ENCODE measurements at regions not wholly inside any gene's neighbourhood (a gene's known extent, or its start where the extent isn't known, plus 50 kb on each side); places are given as distances from the start of the nearest gene placed in this dataset.

DNA sequence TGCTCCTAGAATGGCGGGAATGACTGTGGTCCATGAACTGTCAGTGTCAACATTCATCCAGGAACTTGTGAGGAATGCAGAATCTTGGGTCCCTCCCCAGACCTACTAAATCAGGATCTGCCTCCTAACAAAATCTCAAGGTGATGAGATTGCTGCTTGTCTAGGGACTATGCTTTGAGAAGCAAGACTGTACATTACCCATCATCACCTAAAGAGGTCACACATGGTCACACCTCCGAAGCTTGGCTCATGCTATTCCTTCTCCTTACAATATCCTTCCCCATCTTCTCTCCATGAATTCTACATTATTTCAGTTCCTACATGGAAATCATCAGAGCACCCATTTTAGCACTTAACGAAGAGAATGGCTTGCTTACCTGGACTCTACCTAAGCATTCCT, 102.3 kb upstream of the JARID2 start:
- H3K27me3 Mint-ChIP-seq = peaks cover 0 to 5% (median 4%) of the 10 kb centered on the region in 5 donors
- H3K27ac Mint-ChIP-seq = no peak overlapping the region
- DNase-seq (no peak), ATAC-seq (no peak)
- H3K36me3 Mint-ChIP-seq = no peaks in the 10 kb centered on the region
- no peaks in the 10 kb centered on the region for H3K9me3 ChIP-seq (ENCODE audit: control insufficient read depth in 2 of 3, low read length in 3 of 3)
- CTCF ChIA-PET = no interaction called here
- POLR2A ChIA-PET = no interaction called here
- intact Hi-C loops (cut with micrococcal nuclease) = no loop called here
- H3K36me3 ChIP-seq (ENCODE audit: control insufficient read depth in 2 of 3, insufficient read depth in 3 of 3, low read length in 3 of 3) = no peaks in the 10 kb centered on the region
- H3K4me1 Mint-ChIP-seq = peaks cover 0 to 9% (median 0%) of the 10 kb centered on the region in 7 donors
- H3K4me3 Mint-ChIP-seq = no peak overlapping the region
- peaks cover 0 to 5% (median 0%) of the 10 kb centered on the region in 11 donors for H3K9me3 Mint-ChIP-seq
- H3K27ac ChIP-seq (ENCODE audit: low read depth, low read length) = no peak overlapping the region
- H3K4me1 ChIP-seq (ENCODE audit: control insufficient read depth in 2 of 2, insufficient read depth in 2 of 2, low read length in 2 of 2) = no peaks in the 10 kb centered on the region
- H3K27me3 ChIP-seq (ENCODE audit: control insufficient read depth in 2 of 2, insufficient read depth in 2 of 2, low read length in 2 of 2) = no peaks in the 10 kb centered on the region
- H3K4me3 ChIP-seq (ENCODE audit: low read length) = no peak overlapping the region

GRCh38 chr6:15145821-15146220, 100.0 kb upstream of the JARID2 start:
- no peak overlapping the region for H3K4me3 Mint-ChIP-seq
- Histone ChIP-seq H3K4me3 (ENCODE audit: low read length) (no peak overlapping the region), H3K36me3 (ENCODE audit: control insufficient read depth in 2 of 3, insufficient read depth in 3 of 3, low read length in 3 of 3) (no peaks in the 10 kb centered on the region), H3K27ac (ENCODE audit: low read depth, low read length) (no peak overlapping the region), H3K4me1 (ENCODE audit: control insufficient read depth in 2 of 2, insufficient read depth in 2 of 2, low read length in 2 of 2) (no peaks in the 10 kb centered on the region), H3K27me3 (ENCODE audit: control insufficient read depth in 2 of 2, insufficient read depth in 2 of 2, low read length in 2 of 2) (no peaks in the 10 kb centered on the region), H3K9me3 (ENCODE audit: control insufficient read depth in 2 of 3, low read length in 3 of 3) (no peaks in the 10 kb centered on the region)
- no peak overlapping the region for H3K27ac Mint-ChIP-seq
- no peak for ATAC-seq
- intact Hi-C loops (cut with micrococcal nuclease) = no loop called here
- ChIA-PET CTCF (no interaction called here), POLR2A (no interaction called here)
- DNase-seq = no peak
- peaks cover 0 to 5% (median 0%) of the 10 kb centered on the region in 11 donors for H3K9me3 Mint-ChIP-seq
- H3K27me3 Mint-ChIP-seq = peaks cover 0 to 5% (median 4%) of the 10 kb centered on the region in 5 donors
- H3K36me3 Mint-ChIP-seq = no peaks in the 10 kb centered on the region
- H3K4me1 Mint-ChIP-seq = peaks cover 0 to 11% (median 0%) of the 10 kb centered on the region in 7 donors

DNA sequence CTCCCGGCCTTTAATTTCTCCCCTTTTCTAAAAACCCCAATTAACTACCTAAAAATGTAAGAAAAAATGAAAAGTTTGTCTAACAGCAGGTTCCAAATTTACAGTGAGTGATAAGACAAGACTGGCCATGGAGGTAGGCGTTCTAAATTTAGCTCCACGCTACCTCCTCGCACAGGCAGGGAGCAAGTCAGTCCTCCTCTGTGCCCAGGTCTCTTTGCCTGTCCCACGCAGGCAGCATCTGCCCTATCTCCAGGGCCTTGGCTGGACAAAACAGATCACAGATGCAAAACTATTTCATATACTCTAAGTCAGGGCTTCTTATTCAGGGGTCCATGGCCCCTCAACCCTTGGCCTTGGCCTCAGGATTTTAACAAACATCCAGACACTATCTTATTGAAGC, 98.0 kb upstream of the JARID2 start:
- intact Hi-C loops (cut with micrococcal nuclease) = no loop called here
- Histone ChIP-seq H3K9me3 (ENCODE audit: control insufficient read depth in 2 of 3, low read length in 3 of 3) (no peaks in the 10 kb centered on the region), H3K27me3 (ENCODE audit: control insufficient read depth in 2 of 2, insufficient read depth in 2 of 2, low read length in 2 of 2) (no peaks in the 10 kb centered on the region), H3K4me1 (ENCODE audit: control insufficient read depth in 2 of 2, insufficient read depth in 2 of 2, low read length in 2 of 2) (no peaks in the 10 kb centered on the region), H3K4me3 (ENCODE audit: low read length) (no peak overlapping the region), H3K27ac (ENCODE audit: low read depth, low read length) (no peak overlapping the region), H3K36me3 (ENCODE audit: control insufficient read depth in 2 of 3, insufficient read depth in 3 of 3, low read length in 3 of 3) (no peaks in the 10 kb centered on the region)
- ATAC-seq = no peak
- Mint-ChIP-seq H3K27me3 (peaks cover 0 to 3% (median 3%) of the 10 kb centered on the region in 5 donors), H3K9me3 (peaks cover 0 to 4% (median 0%) of the 10 kb centered on the region in 11 donors), H3K4me3 (no peak overlapping the region), H3K36me3 (no peaks in the 10 kb centered on the region), H3K27ac (no peak overlapping the region), H3K4me1 (peaks cover 0 to 11% (median 0%) of the 10 kb centered on the region in 7 donors)
- ChIA-PET POLR2A (no interaction called here), CTCF (no interaction called here)
- DNase-seq = no peak

DNA sequence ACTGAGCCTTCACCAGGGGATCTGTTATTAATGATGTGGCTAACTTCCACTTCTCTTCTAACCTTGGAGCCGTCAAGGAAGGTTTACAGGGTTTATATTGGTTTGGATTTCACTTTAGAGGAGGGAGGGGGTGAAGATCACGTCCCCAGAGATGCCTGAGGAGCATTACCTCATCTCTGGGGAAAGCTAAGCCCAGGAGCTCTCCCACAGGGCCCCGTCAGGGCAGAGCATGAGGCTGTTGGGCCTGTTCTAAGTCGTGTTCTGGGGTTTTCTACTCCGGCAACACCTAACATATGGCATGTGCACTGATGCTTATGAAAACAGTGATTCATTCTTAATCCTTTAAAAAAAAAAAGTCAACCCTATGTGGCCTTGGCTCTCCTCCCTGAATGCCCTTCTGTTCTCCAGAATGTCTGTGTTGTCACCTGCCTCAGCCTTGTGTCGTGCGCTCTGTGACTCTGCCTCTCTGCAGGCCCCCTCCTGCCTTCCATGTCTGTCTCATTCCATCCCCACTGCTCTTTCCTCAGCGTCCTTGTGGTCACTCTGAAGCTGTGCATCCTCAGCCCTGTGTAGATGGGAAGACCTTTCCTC, 97.4 kb upstream of the JARID2 start:
- Histone ChIP-seq H3K4me3 (ENCODE audit: low read length) (no peak overlapping the region), H3K27me3 (ENCODE audit: control insufficient read depth in 2 of 2, insufficient read depth in 2 of 2, low read length in 2 of 2) (no peaks in the 10 kb centered on the region), H3K27ac (ENCODE audit: low read depth, low read length) (no peak overlapping the region), H3K36me3 (ENCODE audit: control insufficient read depth in 2 of 3, insufficient read depth in 3 of 3, low read length in 3 of 3) (no peaks in the 10 kb centered on the region), H3K4me1 (ENCODE audit: control insufficient read depth in 2 of 2, insufficient read depth in 2 of 2, low read length in 2 of 2) (no peaks in the 10 kb centered on the region), H3K9me3 (ENCODE audit: control insufficient read depth in 2 of 3, low read length in 3 of 3) (no peaks in the 10 kb centered on the region)
- H3K4me3 Mint-ChIP-seq = no peak overlapping the region
- intact Hi-C loops (cut with micrococcal nuclease) = no loop called here
- DNase-seq = no peak
- H3K4me1 Mint-ChIP-seq = peaks cover 0 to 11% (median 0%) of the 10 kb centered on the region in 7 donors
- H3K27me3 Mint-ChIP-seq = no peaks in the 10 kb centered on the region
- H3K36me3 Mint-ChIP-seq = no peaks in the 10 kb centered on the region
- ChIA-PET CTCF (no interaction called here), POLR2A (interaction anchor here (0.7 kb wide), 1 partner anchor 264 kb away, joined by 3 read pairs; no protein-coding TSS in a partner anchor)
- H3K9me3 Mint-ChIP-seq = peaks cover 0 to 3% (median 0%) of the 10 kb centered on the region in 11 donors
- ATAC-seq = no peak
- no peak overlapping the region for H3K27ac Mint-ChIP-seq

GRCh38 chr6:15150207-15150606, 95.7 kb upstream of the JARID2 start:
- intact Hi-C loops (cut with micrococcal nuclease) = no loop called here
- Histone ChIP-seq H3K4me1 (ENCODE audit: control insufficient read depth in 2 of 2, insufficient read depth in 2 of 2, low read length in 2 of 2) (no peaks in the 10 kb centered on the region), H3K27ac (ENCODE audit: low read depth, low read length) (no peak overlapping the region), H3K9me3 (ENCODE audit: control insufficient read depth in 2 of 3, low read length in 3 of 3) (no peaks in the 10 kb centered on the region), H3K4me3 (ENCODE audit: low read length) (no peak overlapping the region), H3K27me3 (ENCODE audit: control insufficient read depth in 2 of 2, insufficient read depth in 2 of 2, low read length in 2 of 2) (no peaks in the 10 kb centered on the region), H3K36me3 (ENCODE audit: control insufficient read depth in 2 of 3, insufficient read depth in 3 of 3, low read length in 3 of 3) (no peaks in the 10 kb centered on the region)
- Mint-ChIP-seq H3K27ac (no peak overlapping the region), H3K27me3 (no peaks in the 10 kb centered on the region), H3K36me3 (no peaks in the 10 kb centered on the region), H3K9me3 (no peaks in the 10 kb centered on the region), H3K4me1 (peaks cover 0 to 2% (median 0%) of the 10 kb centered on the region in 7 donors), H3K4me3 (no peak overlapping the region)
- DNase-seq = no peak
- ChIA-PET POLR2A (no interaction called here), CTCF (interaction anchor here (0.6 kb wide), 1 partner anchor 128 kb away, joined by 3 read pairs; no protein-coding TSS in a partner anchor)
- no peak for ATAC-seq

DNA sequence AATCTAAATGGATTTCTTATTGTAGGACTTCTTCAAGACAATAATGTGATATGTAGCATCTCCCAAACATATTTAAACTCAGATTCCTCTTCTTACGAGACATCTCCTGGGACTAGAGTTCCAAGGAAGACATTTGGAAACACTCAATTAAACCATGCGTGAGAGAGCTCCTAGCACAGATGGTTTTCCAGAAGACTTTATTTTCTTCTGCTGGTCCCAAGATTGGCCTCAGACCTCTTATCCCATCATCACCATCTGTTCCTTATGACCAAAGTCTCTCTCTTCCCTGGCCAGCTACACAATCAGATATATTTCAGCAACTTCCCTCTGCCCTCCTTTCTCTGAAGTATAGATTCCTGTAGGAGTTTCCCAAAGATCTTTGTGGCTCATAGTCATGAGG, 93.2 kb upstream of the JARID2 start:
- POLR2A ChIA-PET = no interaction called here
- Mint-ChIP-seq H3K4me3 (no peak overlapping the region), H3K4me1 (peaks cover 0 to 2% (median 0%) of the 10 kb centered on the region in 7 donors), H3K27me3 (no peaks in the 10 kb centered on the region), H3K27ac (no peak overlapping the region), H3K36me3 (no peaks in the 10 kb centered on the region), H3K9me3 (no peaks in the 10 kb centered on the region)
- Histone ChIP-seq H3K9me3 (ENCODE audit: control insufficient read depth in 2 of 3, low read length in 3 of 3) (no peaks in the 10 kb centered on the region), H3K36me3 (ENCODE audit: control insufficient read depth in 2 of 3, insufficient read depth in 3 of 3, low read length in 3 of 3) (no peaks in the 10 kb centered on the region), H3K4me1 (ENCODE audit: control insufficient read depth in 2 of 2, insufficient read depth in 2 of 2, low read length in 2 of 2) (no peaks in the 10 kb centered on the region), H3K27ac (ENCODE audit: low read depth, low read length) (no peak overlapping the region), H3K4me3 (ENCODE audit: low read length) (no peak overlapping the region), H3K27me3 (ENCODE audit: control insufficient read depth in 2 of 2, insufficient read depth in 2 of 2, low read length in 2 of 2) (no peaks in the 10 kb centered on the region)
- CTCF ChIA-PET = no interaction called here
- DNase-seq (no peak), ATAC-seq (no peak)
- intact Hi-C loops (cut with micrococcal nuclease) = no loop called here

GRCh38 chr6:15153191-15153590, 92.7 kb upstream of the JARID2 start:
- CTCF ChIA-PET = interaction anchor here (0.6 kb wide), 1 partner anchor 115 kb away, joined by 3 read pairs; no protein-coding TSS in a partner anchor
- no peak overlapping the region for H3K4me3 ChIP-seq (ENCODE audit: low read length)

More at GRCh38 chr6:15153191-15153590, 92.7 kb upstream of the JARID2 start:
- H3K9me3 ChIP-seq (ENCODE audit: control insufficient read depth in 2 of 3, low read length in 3 of 3) = no peaks in the 10 kb centered on the region
- H3K4me1 ChIP-seq (ENCODE audit: control insufficient read depth in 2 of 2, insufficient read depth in 2 of 2, low read length in 2 of 2) = no peaks in the 10 kb centered on the region
- no peak overlapping the region for H3K27ac ChIP-seq (ENCODE audit: low read depth, low read length)
- ATAC-seq (no peak), DNase-seq (no peak)
- no peaks in the 10 kb centered on the region for H3K27me3 ChIP-seq (ENCODE audit: control insufficient read depth in 2 of 2, insufficient read depth in 2 of 2, low read length in 2 of 2)
- H3K4me3 Mint-ChIP-seq = no peak overlapping the region
- H3K36me3 ChIP-seq (ENCODE audit: control insufficient read depth in 2 of 3, insufficient read depth in 3 of 3, low read length in 3 of 3) = no peaks in the 10 kb centered on the region
- no peaks in the 10 kb centered on the region for H3K9me3 Mint-ChIP-seq
- intact Hi-C loops (cut with micrococcal nuclease) = no loop called here
- no peaks in the 10 kb centered on the region for H3K27me3 Mint-ChIP-seq
- no peaks in the 10 kb centered on the region for H3K36me3 Mint-ChIP-seq
- no peak overlapping the region for H3K27ac Mint-ChIP-seq
- peaks cover 0 to 2% (median 0%) of the 10 kb centered on the region in 7 donors for H3K4me1 Mint-ChIP-seq
- POLR2A ChIA-PET = interaction anchor here (0.6 kb wide), 1 partner anchor 448 kb away, joined by 4 read pairs; no protein-coding TSS in a partner anchor

Data from naive thymus-derived CD4-positive, alpha-beta T cell (primary cell).